Activated naive CD8-positive, alpha-beta T cell treated with anti-CD3 and anti-CD28 coated beads, Interleukin-2, amount 50 U/mL, for 24 hours (primary cell): ENCODE measurements at regions not wholly inside any gene's neighbourhood (a gene's known extent, or its start where the extent isn't known, plus 50 kb on each side); places are given as distances from the start of the nearest gene placed in this dataset.

Source experiments
- ATAC-seq: fragments of 150-1000 bp; cut with Tn5 transposase; one replicate; pipeline ENCODE4 v1.10.0; 2021
- DNase-seq: peaks from one replicate; pipeline ENCODE4 v3.0.0; 2021
- H3K27ac Mint-ChIP-seq: one replicate; pipeline ENCODE4 v1.8.0; 2021; ENCODE audit warnings: mild to moderate bottlenecking, mixed read lengths
- H3K27me3 Mint-ChIP-seq: one replicate; pipeline ENCODE4 v1.8.0; 2021; ENCODE audit warnings: mixed read lengths
- H3K36me3 Mint-ChIP-seq: one replicate; pipeline ENCODE4 v1.8.0; 2021; ENCODE audit warnings: low read depth, mixed read lengths
- H3K4me1 Mint-ChIP-seq: one replicate; pipeline ENCODE4 v1.8.0; 2021; ENCODE audit warnings: mixed read lengths
- H3K4me3 Mint-ChIP-seq: one replicate; pipeline ENCODE4 v1.8.0; 2021; ENCODE audit warnings: mild to moderate bottlenecking, moderate library complexity, mixed read lengths
- H3K9me3 Mint-ChIP-seq: one replicate; pipeline ENCODE4 v1.8.0; 2021; ENCODE audit warnings: mixed read lengths

GRCh38 chr3:124504332-124505059 lies 225.8 kb upstream of the UMPS start:
- Mint-ChIP-seq H3K36me3 (no peaks in the 10 kb centered on the region), H3K4me3 (no peak overlapping the region), H3K27me3 (peaks cover 16% of the 10 kb centered on the region), H3K9me3 (no peaks in the 10 kb centered on the region), H3K4me1 (no peaks in the 10 kb centered on the region), H3K27ac (no peak overlapping the region)
- ATAC-seq (no peak), DNase-seq (no peak)

- ATAC-seq (no peak), DNase-seq (no peak)
- no peaks in the 10 kb centered on the region for H3K9me3 Mint-ChIP-seq
- H3K4me3 Mint-ChIP-seq: no peak overlapping the region
- no peaks in the 10 kb centered on the region for H3K36me3 Mint-ChIP-seq
- H3K4me1 Mint-ChIP-seq: no peaks in the 10 kb centered on the region
- peaks cover 12% of the 10 kb centered on the region for H3K27me3 Mint-ChIP-seq
- no peak overlapping the region for H3K27ac Mint-ChIP-seq
These were observed 220.4 kb upstream of the UMPS start for GRCh38 chr3:124509884-124510283.

GRCh38 chr3:124510290-124510689 lies 220.0 kb upstream of the UMPS start:
- ATAC-seq: no peak
- H3K4me1 Mint-ChIP-seq: no peaks in the 10 kb centered on the region

GRCh38 chr3:124512881-124513609 lies 217.2 kb upstream of the UMPS start:
- Mint-ChIP-seq H3K27me3 (peaks cover 12% of the 10 kb centered on the region), H3K27ac (no peak overlapping the region), H3K36me3 (no peaks in the 10 kb centered on the region), H3K4me1 (no peaks in the 10 kb centered on the region), H3K4me3 (no peak overlapping the region), H3K9me3 (no peaks in the 10 kb centered on the region)
- ATAC-seq: no peak
- no peak for DNase-seq

More at GRCh38 chr3:124510290-124510689, 220.0 kb upstream of the UMPS start:
- no peaks in the 10 kb centered on the region for H3K36me3 Mint-ChIP-seq
- H3K9me3 Mint-ChIP-seq: no peaks in the 10 kb centered on the region
- DNase-seq: no peak
- H3K4me3 Mint-ChIP-seq: no peak overlapping the region
- H3K27me3 Mint-ChIP-seq: peaks cover 12% of the 10 kb centered on the region
- H3K27ac Mint-ChIP-seq: no peak overlapping the region

- H3K36me3 Mint-ChIP-seq: no peaks in the 10 kb centered on the region
- no peaks in the 10 kb centered on the region for H3K9me3 Mint-ChIP-seq
- ATAC-seq: no peak
- no peaks in the 10 kb centered on the region for H3K4me1 Mint-ChIP-seq
- no peak overlapping the region for H3K4me3 Mint-ChIP-seq
- no peak for DNase-seq
- no peak overlapping the region for H3K27ac Mint-ChIP-seq
- H3K27me3 Mint-ChIP-seq: peaks cover 10% of the 10 kb centered on the region
These were observed 216.6 kb upstream of the UMPS start for GRCh38 chr3:124513610-124513997.

- Mint-ChIP-seq H3K4me3 (no peak overlapping the region), H3K36me3 (no peaks in the 10 kb centered on the region), H3K27ac (no peak overlapping the region), H3K27me3 (peaks cover 13% of the 10 kb centered on the region), H3K9me3 (no peaks in the 10 kb centered on the region), H3K4me1 (no peaks in the 10 kb centered on the region)
- ATAC-seq (no peak), DNase-seq (no peak)
These were observed 215.6 kb upstream of the UMPS start for GRCh38 chr3:124514683-124515082.

- H3K36me3 Mint-ChIP-seq: no peaks in the 10 kb centered on the region
- H3K4me1 Mint-ChIP-seq: no peaks in the 10 kb centered on the region
- H3K27ac Mint-ChIP-seq: no peak overlapping the region
- H3K27me3 Mint-ChIP-seq: peaks cover 11% of the 10 kb centered on the region
- no peaks in the 10 kb centered on the region for H3K9me3 Mint-ChIP-seq
- DNase-seq (no peak), ATAC-seq (no peak)
- no peak overlapping the region for H3K4me3 Mint-ChIP-seq
These were observed 213.9 kb upstream of the UMPS start for GRCh38 chr3:124516333-124516732.

- DNase-seq: no peak
- H3K9me3 Mint-ChIP-seq: no peaks in the 10 kb centered on the region
- no peak overlapping the region for H3K27ac Mint-ChIP-seq
- H3K4me1 Mint-ChIP-seq: no peaks in the 10 kb centered on the region
- no peak overlapping the region for H3K4me3 Mint-ChIP-seq
- H3K27me3 Mint-ChIP-seq: peaks cover 6% of the 10 kb centered on the region
- H3K36me3 Mint-ChIP-seq: no peaks in the 10 kb centered on the region
- ATAC-seq: no peak
These were observed 212.9 kb upstream of the UMPS start for GRCh38 chr3:124517306-124517705.

- H3K36me3 Mint-ChIP-seq: no peaks in the 10 kb centered on the region
- no peak overlapping the region for H3K27ac Mint-ChIP-seq
- ATAC-seq: no peak
- no peak overlapping the region for H3K4me3 Mint-ChIP-seq
- H3K4me1 Mint-ChIP-seq: no peaks in the 10 kb centered on the region
- no peak for DNase-seq
- no peaks in the 10 kb centered on the region for H3K9me3 Mint-ChIP-seq
- H3K27me3 Mint-ChIP-seq: peaks cover 8% of the 10 kb centered on the region
These were observed 211.9 kb upstream of the UMPS start for GRCh38 chr3:124518350-124518749.

GRCh38 chr3:124519591-124520194 lies 210.6 kb upstream of the UMPS start:
- H3K27ac Mint-ChIP-seq: no peak overlapping the region
- H3K4me1 Mint-ChIP-seq: no peaks in the 10 kb centered on the region
- no peaks in the 10 kb centered on the region for H3K36me3 Mint-ChIP-seq
- DNase-seq (no peak), ATAC-seq (no peak)
- H3K27me3 Mint-ChIP-seq: peaks cover 14% of the 10 kb centered on the region
- no peak overlapping the region for H3K4me3 Mint-ChIP-seq
- no peaks in the 10 kb centered on the region for H3K9me3 Mint-ChIP-seq

- H3K9me3 Mint-ChIP-seq: no peaks in the 10 kb centered on the region
- DNase-seq: no peak
- H3K27me3 Mint-ChIP-seq: peaks cover 17% of the 10 kb centered on the region
- no peak overlapping the region for H3K27ac Mint-ChIP-seq
- no peak for ATAC-seq
- H3K4me3 Mint-ChIP-seq: no peak overlapping the region
- no peaks in the 10 kb centered on the region for H3K4me1 Mint-ChIP-seq
- H3K36me3 Mint-ChIP-seq: no peaks in the 10 kb centered on the region
These were observed 209.3 kb upstream of the UMPS start for GRCh38 chr3:124520970-124521369.

- ATAC-seq: no peak
- H3K9me3 Mint-ChIP-seq: peaks cover 3% of the 10 kb centered on the region
- DNase-seq: no peak
- no peaks in the 10 kb centered on the region for H3K36me3 Mint-ChIP-seq
- no peak overlapping the region for H3K27ac Mint-ChIP-seq
- H3K27me3 Mint-ChIP-seq: peaks cover 22% of the 10 kb centered on the region
- no peaks in the 10 kb centered on the region for H3K4me1 Mint-ChIP-seq
- no peak overlapping the region for H3K4me3 Mint-ChIP-seq
These were observed 208.1 kb upstream of the UMPS start for GRCh38 chr3:124522082-124522625.

- Mint-ChIP-seq H3K4me3 (no peak overlapping the region), H3K4me1 (no peaks in the 10 kb centered on the region), H3K9me3 (peaks cover 3% of the 10 kb centered on the region), H3K27ac (no peak overlapping the region), H3K27me3 (peaks cover 25% of the 10 kb centered on the region), H3K36me3 (no peaks in the 10 kb centered on the region)
- no peak for DNase-seq
- no peak for ATAC-seq
These were observed 203.7 kb upstream of the UMPS start for GRCh38 chr3:124526601-124527000.

GRCh38 chr3:124529826-124530571 lies 200.3 kb upstream of the UMPS start:
- H3K9me3 Mint-ChIP-seq: peaks cover 3% of the 10 kb centered on the region
- H3K4me3 Mint-ChIP-seq: no peak overlapping the region
- no peak for ATAC-seq
- no peaks in the 10 kb centered on the region for H3K4me1 Mint-ChIP-seq
- no peak for DNase-seq
- no peak overlapping the region for H3K27ac Mint-ChIP-seq
- H3K36me3 Mint-ChIP-seq: no peaks in the 10 kb centered on the region
- peaks cover 24% of the 10 kb centered on the region for H3K27me3 Mint-ChIP-seq
